Epithelial cell of esophagus (primary cell): ENCODE measurements at regions not wholly inside any gene's neighbourhood (a gene's known extent, or its start where the extent isn't known, plus 50 kb on each side); places are given as distances from the start of the nearest gene placed in this dataset.
"Not testable (repeated sequence)": the region's sequence is repeated elsewhere in the genome, so short reads cannot be mapped to it uniquely, and the experiment has no call there.

ENCODE experiments used
- DNase-seq: peaks from one replicate; pipeline ENCODE4 v3.0.0; 2010; ENCODE audit warnings: low read depth
- H3K4me3 ChIP-seq: 2 replicates; pipeline ENCODE4 v1.5.1; 2011; ENCODE audit warnings: mild to moderate bottlenecking, low read length, control low read depth
- CTCF ChIP-seq: IDR thresholded peaks from 2 replicates; pipeline ENCODE4 v1.5.1; 2011; ENCODE audit warnings: low read depth, mild to moderate bottlenecking, low read length, control low read depth, inconsistent platforms; ENCODE audit not compliant: insufficient read depth; ENCODE audit errors: missing control alignments

GRCh38 chr14:71396050-71396677 lies 488.9 kb downstream of the PCNX1 start:
- no peak for TF ChIP-seq CTCF
- H3K4me3 ChIP-seq, result no peak overlapping the region
- DNase-seq, result no peak

GRCh38 chr14:71397371-71397770 lies 490.1 kb downstream of the PCNX1 start:
- no peak overlapping the region for H3K4me3 ChIP-seq
- no peak for DNase-seq
- TF ChIP-seq CTCF, result no peak

- H3K4me3 ChIP-seq, result no peak overlapping the region
- DNase-seq, result no peak
- no peak for TF ChIP-seq CTCF
These were observed 491.2 kb downstream of the PCNX1 start for GRCh38 chr14:71398450-71398849.

- DNase-seq, result no peak
- H3K4me3 ChIP-seq, result no peak overlapping the region
- no peak for TF ChIP-seq CTCF
These were observed 491.8 kb downstream of the PCNX1 start for GRCh38 chr14:71399057-71399487.

- H3K4me3 ChIP-seq, result no peak overlapping the region
These were observed 493.6 kb downstream of the PCNX1 start for GRCh38 chr14:71400871-71401321.

GRCh38 chr14:71402415-71402814 lies 495.2 kb downstream of the PCNX1 start:
- peak; percentile 44 for DNase-seq
- not testable (repeated sequence) for H3K4me3 ChIP-seq

More at GRCh38 chr14:71400871-71401321, 493.6 kb downstream of the PCNX1 start:
- no peak for TF ChIP-seq CTCF
- DNase-seq, result peak; percentile 29

- no peak overlapping the region for H3K4me3 ChIP-seq
- DNase-seq, result peak; percentile 70
- peak; percentile 32 for TF ChIP-seq CTCF
These were observed 496.4 kb downstream of the PCNX1 start for GRCh38 chr14:71403656-71404055.
